Panc1 (cell line): ENCODE measurements at regions not wholly inside any gene's neighbourhood (a gene's known extent, or its start where the extent isn't known, plus 50 kb on each side); places are given as distances from the start of the nearest gene placed in this dataset.

Experiments
- ATAC-seq: fragments of 200-7000 bp; cut with Tn5 transposase; 2 replicates; pipeline ENCODE4 v1.9.1; 2020; ENCODE audit warnings: mild to moderate bottlenecking, moderate library complexity
- BruUV-seq: library from RNA; stranded (reverse); fragments of 400-500 nt; replicated peaks from 2 replicates; lab custom pipeline; 2021; lab: Mats Ljungman, UMichigan
- CTCF ChIA-PET: fragments of 300-600 bp; sonication (Branson Sonifier 250); formaldehyde crosslinking; loops from one replicate; lab custom pipeline; 2022; ENCODE audit warnings: antibody characterized with exemption; lab: Charles Lee
- POLR2A ChIA-PET: fragments of 300-600 bp; sonication (Branson Sonifier 250); formaldehyde crosslinking; loops from one replicate; lab custom pipeline; 2022; ENCODE audit warnings: antibody characterized with exemption; lab: Charles Lee
- DNase-seq: peaks from one replicate; pipeline ENCODE4 v3.0.0-alpha.2; 2010; ENCODE audit warnings: low read depth, low spot score
- H3K27ac ChIP-seq: 2 replicates; pipeline ENCODE4 v1.5.1; 2011; ENCODE audit warnings: mild to moderate bottlenecking, low read length, inconsistent platforms
- H3K27me3 ChIP-seq: fragments of 200-500 bp; sonication (Bioruptor generic); 2 replicates; pipeline ENCODE4 v1.6.0; 2014; ENCODE audit warnings: low read length, inconsistent platforms; ENCODE audit not compliant: control insufficient read depth, insufficient read depth
- H3K36me3 ChIP-seq: fragments of 200-500 bp; sonication (Bioruptor generic); 2 replicates; pipeline ENCODE4 v1.5.1; 2014; ENCODE audit warnings: inconsistent platforms, mild to moderate bottlenecking, low read length, moderate library complexity; ENCODE audit not compliant: control insufficient read depth, insufficient read depth
- H3K4me1 ChIP-seq: 2 replicates; pipeline ENCODE4 v1.5.1; 2011; ENCODE audit warnings: inconsistent platforms, mild to moderate bottlenecking, low read length, moderate library complexity; ENCODE audit not compliant: control insufficient read depth, insufficient read depth
- H3K4me3 ChIP-seq, 2 experiments: 2 replicates each; pipeline ENCODE4 v1.5.1; 2011 to 2012; ENCODE audit warnings: low read depth in 2 of 2, low read length in 2 of 2, mild to moderate bottlenecking in 2 of 2, inconsistent platforms in 1 of 2, moderate library complexity in 1 of 2
- H3K9me3 ChIP-seq: fragments of 200-500 bp; sonication (Bioruptor generic); 2 replicates; pipeline ENCODE4 v1.5.1; 2014; ENCODE audit warnings: low read depth, mild to moderate bottlenecking, inconsistent platforms, low read length, moderate library complexity; ENCODE audit not compliant: control insufficient read depth, insufficient read depth
- POLR2AphosphoS5 ChIP-seq: IDR thresholded peaks from 2 replicates; pipeline ENCODE4 v1.6.1; 2012; ENCODE audit warnings: mild to moderate bottlenecking, low read depth, low read length, moderate library complexity
- SIN3A ChIP-seq: IDR thresholded peaks from 2 replicates; pipeline ENCODE4 v1.6.1; 2012; ENCODE audit warnings: low read depth, mild to moderate bottlenecking, low read length, moderate library complexity, borderline replicate concordance; ENCODE audit not compliant: insufficient read depth
- TCF7L2 ChIP-seq: IDR thresholded peaks from 2 replicates; pipeline ENCODE4 v1.6.1; 2011; ENCODE audit warnings: mild to moderate bottlenecking, low read depth, low read length, inconsistent platforms
- in situ Hi-C: cut with HindIII; loops from 2 replicates; pipeline ENCODE4 v1.10.0; 2016; ENCODE audit warnings: low sequenced_read_pairs, low pct_unique_long_range_greater_than_20kb
- intact Hi-C: fragments of 100-400 bp; cut with micrococcal nuclease; formaldehyde crosslinking; loops from one replicate; pipeline ENCODE4 v1.10.0; 2022; ENCODE audit not compliant: unreplicated experiment
- TF ChIP-seq, protein P1 (sequence below), 2 experiments: IDR thresholded peaks; 2 replicates each; pipeline ENCODE4 v1.6.1; 2011 to 2012; ENCODE audit warnings: low read depth in 2 of 2, control low read depth in 1 of 2, low read length in 1 of 2, mild to moderate bottlenecking in 1 of 2, moderate library complexity in 1 of 2; ENCODE audit not compliant: insufficient read depth in 1 of 2
- TF ChIP-seq, protein P2 (sequence below): fragments of 450-650 bp; IDR thresholded peaks from 2 replicates; pipeline ENCODE4 v1.5.1; 2017; ENCODE audit warnings: mild to moderate bottlenecking

DNA sequence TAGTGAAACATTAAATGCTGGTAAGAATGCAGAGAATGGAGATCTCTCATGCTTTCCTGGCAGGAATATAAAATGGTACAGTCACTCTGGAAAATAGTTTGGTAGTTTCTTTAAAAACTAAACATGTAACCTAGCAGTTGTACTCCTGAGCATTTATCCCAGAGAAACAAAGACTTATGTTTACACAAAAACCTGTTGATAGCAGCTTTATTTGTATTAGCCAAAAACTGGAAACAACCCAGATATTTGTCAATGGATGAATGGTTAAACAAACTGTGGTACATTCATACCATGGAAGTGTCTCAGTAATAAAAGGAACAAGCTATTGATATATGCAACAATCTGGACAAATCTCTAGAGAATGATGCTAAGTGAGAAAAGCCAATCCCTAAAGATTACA lies 81.7 kb upstream of the CTAGE1 start:
- Histone ChIP-seq H3K27ac (no peak overlapping the region), H3K4me3 (no peak overlapping the region), H3K27me3 (no peaks in the 10 kb centered on the region), H3K36me3 (no peaks in the 10 kb centered on the region), H3K9me3 (no peaks in the 10 kb centered on the region), H3K4me1 (no peaks in the 10 kb centered on the region)
- TF ChIP-seq, protein P1, sequence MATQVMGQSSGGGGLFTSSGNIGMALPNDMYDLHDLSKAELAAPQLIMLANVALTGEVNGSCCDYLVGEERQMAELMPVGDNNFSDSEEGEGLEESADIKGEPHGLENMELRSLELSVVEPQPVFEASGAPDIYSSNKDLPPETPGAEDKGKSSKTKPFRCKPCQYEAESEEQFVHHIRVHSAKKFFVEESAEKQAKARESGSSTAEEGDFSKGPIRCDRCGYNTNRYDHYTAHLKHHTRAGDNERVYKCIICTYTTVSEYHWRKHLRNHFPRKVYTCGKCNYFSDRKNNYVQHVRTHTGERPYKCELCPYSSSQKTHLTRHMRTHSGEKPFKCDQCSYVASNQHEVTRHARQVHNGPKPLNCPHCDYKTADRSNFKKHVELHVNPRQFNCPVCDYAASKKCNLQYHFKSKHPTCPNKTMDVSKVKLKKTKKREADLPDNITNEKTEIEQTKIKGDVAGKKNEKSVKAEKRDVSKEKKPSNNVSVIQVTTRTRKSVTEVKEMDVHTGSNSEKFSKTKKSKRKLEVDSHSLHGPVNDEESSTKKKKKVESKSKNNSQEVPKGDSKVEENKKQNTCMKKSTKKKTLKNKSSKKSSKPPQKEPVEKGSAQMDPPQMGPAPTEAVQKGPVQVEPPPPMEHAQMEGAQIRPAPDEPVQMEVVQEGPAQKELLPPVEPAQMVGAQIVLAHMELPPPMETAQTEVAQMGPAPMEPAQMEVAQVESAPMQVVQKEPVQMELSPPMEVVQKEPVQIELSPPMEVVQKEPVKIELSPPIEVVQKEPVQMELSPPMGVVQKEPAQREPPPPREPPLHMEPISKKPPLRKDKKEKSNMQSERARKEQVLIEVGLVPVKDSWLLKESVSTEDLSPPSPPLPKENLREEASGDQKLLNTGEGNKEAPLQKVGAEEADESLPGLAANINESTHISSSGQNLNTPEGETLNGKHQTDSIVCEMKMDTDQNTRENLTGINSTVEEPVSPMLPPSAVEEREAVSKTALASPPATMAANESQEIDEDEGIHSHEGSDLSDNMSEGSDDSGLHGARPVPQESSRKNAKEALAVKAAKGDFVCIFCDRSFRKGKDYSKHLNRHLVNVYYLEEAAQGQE (IDR thresholded peaks at IDR 0.05; ENCODE audit: insufficient read depth in 1 of 2, low read depth in 2 of 2, low read length in 1 of 2) = no peak
- TF ChIP-seq, protein P2, sequence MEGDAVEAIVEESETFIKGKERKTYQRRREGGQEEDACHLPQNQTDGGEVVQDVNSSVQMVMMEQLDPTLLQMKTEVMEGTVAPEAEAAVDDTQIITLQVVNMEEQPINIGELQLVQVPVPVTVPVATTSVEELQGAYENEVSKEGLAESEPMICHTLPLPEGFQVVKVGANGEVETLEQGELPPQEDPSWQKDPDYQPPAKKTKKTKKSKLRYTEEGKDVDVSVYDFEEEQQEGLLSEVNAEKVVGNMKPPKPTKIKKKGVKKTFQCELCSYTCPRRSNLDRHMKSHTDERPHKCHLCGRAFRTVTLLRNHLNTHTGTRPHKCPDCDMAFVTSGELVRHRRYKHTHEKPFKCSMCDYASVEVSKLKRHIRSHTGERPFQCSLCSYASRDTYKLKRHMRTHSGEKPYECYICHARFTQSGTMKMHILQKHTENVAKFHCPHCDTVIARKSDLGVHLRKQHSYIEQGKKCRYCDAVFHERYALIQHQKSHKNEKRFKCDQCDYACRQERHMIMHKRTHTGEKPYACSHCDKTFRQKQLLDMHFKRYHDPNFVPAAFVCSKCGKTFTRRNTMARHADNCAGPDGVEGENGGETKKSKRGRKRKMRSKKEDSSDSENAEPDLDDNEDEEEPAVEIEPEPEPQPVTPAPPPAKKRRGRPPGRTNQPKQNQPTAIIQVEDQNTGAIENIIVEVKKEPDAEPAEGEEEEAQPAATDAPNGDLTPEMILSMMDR = no peak
- no peak for TF ChIP-seq SIN3A
- TF ChIP-seq TCF7L2 = no peak
- TF ChIP-seq POLR2AphosphoS5 = no peak
- CTCF ChIA-PET = no interaction called here
- POLR2A ChIA-PET = no interaction called here
- no peak for DNase-seq
- BruUV-seq = no TSS peak
- intact Hi-C loops (loop anchor here (10.0 kb wide), 1 partner anchor 55 kb away; no protein-coding TSS in a partner anchor), in situ Hi-C loops (no loop called here)
- ATAC-seq = no peak

DNA sequence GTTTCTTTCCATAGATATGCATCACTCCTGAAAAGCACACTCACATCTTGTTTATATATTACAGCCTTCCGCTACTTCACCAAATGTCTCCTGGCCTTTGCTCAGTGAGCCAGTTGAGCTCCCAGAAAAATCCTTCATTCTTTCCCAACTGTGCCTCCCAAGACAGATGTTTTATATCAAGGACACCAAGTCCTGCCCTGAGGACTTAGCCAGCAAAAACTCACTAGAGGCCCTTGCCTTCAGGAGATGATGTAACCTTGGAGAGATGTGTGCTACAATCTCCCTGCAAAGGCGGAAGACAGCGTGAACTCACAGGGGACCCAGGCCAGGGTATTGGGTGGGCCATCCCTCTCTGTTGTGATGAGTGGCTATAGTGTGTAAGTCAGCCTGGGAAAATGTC lies 86.1 kb upstream of the CTAGE1 start:
- H3K27ac ChIP-seq = no peak overlapping the region
- no peaks in the 10 kb centered on the region for H3K36me3 ChIP-seq
- no peaks in the 10 kb centered on the region for H3K27me3 ChIP-seq
- no TSS peak for BruUV-seq
- ATAC-seq = no peak
- TF ChIP-seq, protein P2 = no peak
- TF ChIP-seq SIN3A (no peak), POLR2AphosphoS5 (no peak), TCF7L2 (no peak)
- TF ChIP-seq, protein P1 (IDR thresholded peaks at IDR 0.05; ENCODE audit: insufficient read depth in 1 of 2, low read depth in 2 of 2, low read length in 1 of 2) = no peak
- H3K4me3 ChIP-seq = no peak overlapping the region
- H3K4me1 ChIP-seq = no peaks in the 10 kb centered on the region
- H3K9me3 ChIP-seq = no peaks in the 10 kb centered on the region
- no peak for DNase-seq
- in situ Hi-C loops (no loop called here), intact Hi-C loops (no loop called here)
- CTCF ChIA-PET = no interaction called here
- POLR2A ChIA-PET = no interaction called here
